ENCODE measurements at regions not wholly inside any gene's neighbourhood (a gene's known extent, or its start where the extent isn't known, plus 50 kb on each side); places are given as distances from the start of the nearest gene placed in this dataset.

DNA sequence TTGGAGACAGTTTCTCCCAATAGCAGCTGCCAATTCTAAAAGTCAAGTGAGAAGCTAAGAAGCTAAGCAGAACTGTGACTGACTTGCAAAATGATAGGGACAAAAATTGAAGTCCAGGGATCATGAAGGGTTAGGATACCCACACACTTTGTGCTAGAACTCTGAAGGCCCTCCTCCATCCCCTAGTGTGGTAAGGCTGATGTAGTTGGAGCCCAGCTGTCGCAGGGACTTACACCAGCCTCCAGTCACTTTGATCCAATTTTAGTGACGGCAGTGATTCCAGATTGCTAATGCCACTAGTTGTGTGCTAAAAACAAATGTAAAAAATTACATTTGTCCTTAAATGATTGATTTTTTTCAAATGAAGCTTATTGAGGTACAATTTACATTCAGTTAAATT lies 742.7 kb upstream of the ZNF608 start:
- Mint-ChIP-seq H3K36me3 (ENCODE audit: low read depth) (0 out of 2 replicates have a peak, but pooled peaks cover 5% of the 10 kb centered on the region), H3K9me3 (no peaks in the 10 kb centered on the region), H3K4me3 (no peak overlapping the region), H3K4me1 (ENCODE audit: low read depth) (peaks cover 34% of the 10 kb centered on the region), H3K27ac (no peak overlapping the region), H3K27me3 (ENCODE audit: insufficient read depth) (peaks cover 5% of the 10 kb centered on the region; the same call in 1 of the 2 replicates)
- TF ChIP-seq, protein P1, sequence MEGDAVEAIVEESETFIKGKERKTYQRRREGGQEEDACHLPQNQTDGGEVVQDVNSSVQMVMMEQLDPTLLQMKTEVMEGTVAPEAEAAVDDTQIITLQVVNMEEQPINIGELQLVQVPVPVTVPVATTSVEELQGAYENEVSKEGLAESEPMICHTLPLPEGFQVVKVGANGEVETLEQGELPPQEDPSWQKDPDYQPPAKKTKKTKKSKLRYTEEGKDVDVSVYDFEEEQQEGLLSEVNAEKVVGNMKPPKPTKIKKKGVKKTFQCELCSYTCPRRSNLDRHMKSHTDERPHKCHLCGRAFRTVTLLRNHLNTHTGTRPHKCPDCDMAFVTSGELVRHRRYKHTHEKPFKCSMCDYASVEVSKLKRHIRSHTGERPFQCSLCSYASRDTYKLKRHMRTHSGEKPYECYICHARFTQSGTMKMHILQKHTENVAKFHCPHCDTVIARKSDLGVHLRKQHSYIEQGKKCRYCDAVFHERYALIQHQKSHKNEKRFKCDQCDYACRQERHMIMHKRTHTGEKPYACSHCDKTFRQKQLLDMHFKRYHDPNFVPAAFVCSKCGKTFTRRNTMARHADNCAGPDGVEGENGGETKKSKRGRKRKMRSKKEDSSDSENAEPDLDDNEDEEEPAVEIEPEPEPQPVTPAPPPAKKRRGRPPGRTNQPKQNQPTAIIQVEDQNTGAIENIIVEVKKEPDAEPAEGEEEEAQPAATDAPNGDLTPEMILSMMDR (IDR thresholded peaks at IDR 0.05) = no peak
- no peak for DNase-seq

DNA sequence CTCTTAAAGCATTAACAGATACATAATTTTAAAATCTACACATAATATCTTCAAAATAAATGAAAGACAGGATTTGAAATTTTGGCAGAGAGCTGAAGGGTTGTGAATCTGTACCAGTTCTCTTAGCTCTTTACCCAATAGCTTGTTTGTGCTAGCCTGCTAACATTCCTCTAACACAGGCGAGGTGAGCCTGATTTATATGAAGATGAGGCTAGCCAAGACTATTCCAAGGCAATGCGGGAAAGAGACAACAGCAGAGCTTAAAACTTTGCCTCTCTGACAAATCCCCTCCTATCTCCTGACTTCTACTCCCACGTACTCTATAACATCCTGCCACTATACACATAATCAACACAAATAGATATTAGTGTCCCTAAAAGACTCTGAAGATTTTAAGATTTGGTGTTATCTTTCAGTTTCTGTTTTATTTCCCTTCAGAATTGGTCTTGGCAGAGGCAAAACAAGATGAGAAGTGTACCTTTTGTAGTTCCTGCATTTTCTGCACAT lies 745.6 kb upstream of the ZNF608 start:
- no peak for DNase-seq
- H3K9me3 Mint-ChIP-seq = no peaks in the 10 kb centered on the region
- TF ChIP-seq, protein P1 (IDR thresholded peaks at IDR 0.05) = no peak
- H3K4me3 Mint-ChIP-seq = no peak overlapping the region
- H3K4me1 Mint-ChIP-seq (ENCODE audit: low read depth) = peaks cover 5% of the 10 kb centered on the region; the same call in 1 of the 2 replicates
- H3K27ac Mint-ChIP-seq = no peak overlapping the region
- H3K27me3 Mint-ChIP-seq (ENCODE audit: insufficient read depth) = peaks cover 4% of the 10 kb centered on the region; the same call in 1 of the 2 replicates
- 0 out of 2 replicates have a peak, but pooled peaks cover 5% of the 10 kb centered on the region for H3K36me3 Mint-ChIP-seq (ENCODE audit: low read depth)

DNA sequence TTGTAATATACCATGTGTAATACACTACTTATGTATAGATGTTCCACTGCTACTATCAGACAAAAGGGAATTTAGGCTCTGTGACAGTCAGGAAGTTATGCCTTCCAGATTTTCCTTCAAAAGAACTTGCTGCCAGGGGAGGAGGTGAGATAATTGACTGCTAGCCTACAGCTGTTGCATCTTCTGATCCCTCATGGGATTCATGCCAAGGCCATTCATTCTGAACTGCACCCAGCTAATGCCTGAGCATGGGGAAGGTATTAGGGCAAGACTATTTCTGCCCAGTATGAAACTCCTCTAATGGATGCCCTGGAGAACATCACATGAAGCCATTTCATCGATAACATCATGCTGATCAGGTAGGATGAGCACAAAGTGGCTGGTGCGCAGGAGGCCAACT lies 746.5 kb upstream of the ZNF608 start:
- no peaks in the 10 kb centered on the region for H3K36me3 Mint-ChIP-seq (ENCODE audit: low read depth)
- no peaks in the 10 kb centered on the region for H3K9me3 Mint-ChIP-seq
- no peak overlapping the region for H3K27ac Mint-ChIP-seq
- H3K4me1 Mint-ChIP-seq (ENCODE audit: low read depth) = no peaks in the 10 kb centered on the region
- no peak overlapping the region for H3K4me3 Mint-ChIP-seq
- H3K27me3 Mint-ChIP-seq (ENCODE audit: insufficient read depth) = peaks cover 4% of the 10 kb centered on the region; the same call in 1 of the 2 replicates
- TF ChIP-seq, protein P1 (IDR thresholded peaks at IDR 0.05) = no peak
- no peak for DNase-seq

DNA sequence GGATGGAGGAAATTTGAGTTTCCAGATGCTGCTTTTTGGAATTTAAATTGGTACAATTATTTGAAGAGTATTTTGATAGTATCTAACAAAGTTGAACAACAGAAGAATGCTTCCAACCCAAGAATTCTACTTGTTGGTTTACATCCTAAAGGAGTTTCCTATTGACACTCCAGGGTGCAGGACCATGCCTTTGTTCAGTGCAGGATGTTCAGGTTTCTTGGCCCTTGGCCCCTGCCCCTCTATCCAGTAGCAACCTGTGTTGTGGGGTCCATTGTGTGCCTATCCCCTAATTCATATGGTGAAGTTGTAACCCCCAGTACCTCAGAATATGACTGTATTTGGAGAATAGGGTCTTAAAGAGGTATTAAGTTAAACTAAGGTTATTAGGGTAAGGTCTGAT lies 750.0 kb upstream of the ZNF608 start:
- peaks cover 2% of the 10 kb centered on the region; the same call in 1 of the 2 replicates for H3K27me3 Mint-ChIP-seq (ENCODE audit: insufficient read depth)
- TF ChIP-seq, protein P1 (IDR thresholded peaks at IDR 0.05) = no peak
- no peaks in the 10 kb centered on the region for H3K36me3 Mint-ChIP-seq (ENCODE audit: low read depth)
- no peaks in the 10 kb centered on the region for H3K9me3 Mint-ChIP-seq
- no peak overlapping the region for H3K27ac Mint-ChIP-seq
- H3K4me3 Mint-ChIP-seq = no peak overlapping the region
- H3K4me1 Mint-ChIP-seq (ENCODE audit: low read depth) = no peaks in the 10 kb centered on the region
- no peak for DNase-seq

DNA sequence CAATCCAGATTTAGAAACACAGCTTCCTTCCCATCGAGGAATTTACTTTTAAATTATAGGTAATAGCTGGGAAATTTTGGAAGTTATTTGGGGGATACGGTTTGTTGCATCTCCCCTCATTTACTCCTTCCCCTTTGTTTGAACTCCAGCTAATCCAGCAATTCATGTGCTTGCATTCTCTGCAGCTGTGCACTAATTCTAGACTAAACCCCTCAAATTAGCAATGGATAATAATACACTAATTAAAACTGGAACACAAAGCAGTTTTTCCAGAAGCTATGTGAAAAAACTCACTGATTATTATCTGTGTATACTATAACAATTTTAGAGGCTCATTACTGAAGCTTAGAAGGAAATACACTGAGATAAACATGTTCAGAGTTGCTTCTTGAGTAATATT lies 751.2 kb upstream of the ZNF608 start:
- Mint-ChIP-seq H3K27me3 (ENCODE audit: insufficient read depth) (peaks cover 2% of the 10 kb centered on the region), H3K36me3 (ENCODE audit: low read depth) (no peaks in the 10 kb centered on the region), H3K9me3 (no peaks in the 10 kb centered on the region), H3K27ac (no peak overlapping the region), H3K4me1 (ENCODE audit: low read depth) (no peaks in the 10 kb centered on the region), H3K4me3 (no peak overlapping the region)
- TF ChIP-seq, protein P1 (IDR thresholded peaks at IDR 0.05) = no peak
- DNase-seq = no peak

Data from HFFc6 (cell line).